GM18873 (cell line): ENCODE measurements at regions not wholly inside any gene's neighbourhood (a gene's known extent, or its start where the extent isn't known, plus 50 kb on each side); places are given as distances from the start of the nearest gene placed in this dataset.

ENCODE experiments used
- ATAC-seq: cut with Tn5 transposase; IDR thresholded peaks from one replicate; pipeline ENCODE4 v1.9.1; 2021; ENCODE audit warnings: mild to moderate bottlenecking, moderate library complexity, moderate number of reproducible peaks; ENCODE audit not compliant: unreplicated experiment, low FRiP score

DNA sequence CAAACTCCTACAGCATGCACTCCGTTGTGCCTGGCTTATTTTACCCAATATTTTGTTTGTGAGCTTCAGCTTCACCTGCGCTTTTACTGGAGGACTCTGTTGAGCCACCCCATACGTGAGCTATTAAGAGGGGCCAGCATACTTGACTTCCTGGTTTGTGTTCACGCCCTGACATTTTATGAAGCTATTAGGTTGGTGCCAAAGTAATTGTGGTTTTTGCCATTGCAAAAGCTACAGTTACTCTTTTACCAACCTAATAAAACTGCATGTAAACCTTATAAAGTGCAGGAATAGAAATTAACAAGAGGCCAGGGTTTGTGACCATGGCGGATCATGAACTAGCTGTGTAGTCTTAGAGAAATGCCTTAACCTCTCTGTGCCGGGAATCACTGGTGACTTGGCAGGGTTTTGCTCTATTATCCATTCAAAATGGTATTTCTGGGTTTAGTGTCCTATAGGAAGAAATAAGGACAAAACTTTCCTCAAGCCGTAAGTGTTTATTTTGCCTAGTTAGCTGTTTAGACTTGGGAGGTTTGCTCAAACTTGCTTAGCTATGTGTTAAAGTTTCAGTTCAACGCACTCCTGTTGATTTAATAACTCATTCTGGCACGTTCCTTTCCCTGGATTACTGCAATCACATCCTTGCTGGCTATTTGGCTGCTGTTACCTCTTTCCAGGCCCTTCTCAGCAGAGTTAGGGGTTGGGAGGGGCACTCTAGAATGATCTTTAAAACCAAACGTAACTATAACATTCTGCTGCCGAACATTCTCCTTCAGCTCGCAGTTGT lies 1027.6 kb downstream of the BCL11B start:
- ATAC-seq: no peak

DNA sequence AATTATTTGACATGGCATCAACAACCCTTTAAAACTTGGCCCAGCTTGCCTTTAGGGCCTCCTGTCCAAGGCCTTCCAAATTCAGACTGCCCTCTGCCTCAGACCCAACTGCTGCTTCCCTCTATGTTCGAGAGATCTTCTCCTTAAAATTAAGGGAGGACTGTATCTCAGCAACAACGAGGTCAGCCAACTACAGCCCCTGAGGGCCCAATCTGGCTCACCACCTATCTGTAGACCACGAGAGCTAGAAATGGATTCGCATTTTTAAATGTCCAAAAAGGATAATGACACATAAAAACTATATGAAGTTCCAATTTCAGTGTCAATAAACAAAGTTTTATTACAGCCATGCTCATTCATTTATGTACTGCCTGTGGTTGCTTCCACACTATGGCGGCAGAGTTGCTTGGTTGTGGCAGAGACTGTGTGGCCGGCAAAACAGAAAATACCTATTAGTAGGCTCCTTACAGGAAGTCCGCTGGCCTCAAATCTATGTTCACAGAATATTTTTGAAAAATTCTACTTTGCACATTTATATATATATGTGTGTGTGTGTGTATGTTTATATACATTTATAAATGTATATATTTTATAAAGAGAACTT lies 1026.9 kb downstream of the BCL11B start:
- ATAC-seq: no peak

DNA sequence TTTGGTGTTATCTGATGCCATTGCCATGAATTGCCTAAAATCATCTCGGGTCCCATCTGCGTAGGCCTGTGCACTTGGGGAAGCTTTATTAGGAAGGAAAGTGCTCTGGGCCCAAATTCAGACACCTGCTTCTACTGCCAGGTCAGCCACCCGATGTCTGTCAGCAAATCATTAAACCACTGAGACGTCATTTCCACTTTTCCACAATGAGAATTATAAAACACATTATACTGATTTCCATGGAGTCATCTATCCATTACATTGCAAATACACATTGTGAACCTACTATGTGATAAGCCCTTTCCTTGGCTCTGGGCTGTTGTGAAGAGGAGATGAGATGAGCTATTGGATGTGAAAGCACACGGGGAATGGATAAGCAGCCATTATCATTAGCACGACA lies 1022.9 kb downstream of the BCL11B start:
- no peak for ATAC-seq

GRCh38 chr14:98249476-98249875 lies 1022.5 kb downstream of the BCL11B start:
- ATAC-seq: no peak

GRCh38 chr14:98252820-98253219 lies 1019.2 kb downstream of the BCL11B start:
- ATAC-seq: no peak

- no peak for ATAC-seq
Observed at GRCh38 chr14:98259881-98260280, 1012.1 kb downstream of the BCL11B start.

- ATAC-seq: no peak
Observed at GRCh38 chr14:98262566-98262965, 1009.4 kb downstream of the BCL11B start.

- ATAC-seq: no peak
Observed at GRCh38 chr14:98269533-98269932, 1002.5 kb downstream of the BCL11B start.

DNA sequence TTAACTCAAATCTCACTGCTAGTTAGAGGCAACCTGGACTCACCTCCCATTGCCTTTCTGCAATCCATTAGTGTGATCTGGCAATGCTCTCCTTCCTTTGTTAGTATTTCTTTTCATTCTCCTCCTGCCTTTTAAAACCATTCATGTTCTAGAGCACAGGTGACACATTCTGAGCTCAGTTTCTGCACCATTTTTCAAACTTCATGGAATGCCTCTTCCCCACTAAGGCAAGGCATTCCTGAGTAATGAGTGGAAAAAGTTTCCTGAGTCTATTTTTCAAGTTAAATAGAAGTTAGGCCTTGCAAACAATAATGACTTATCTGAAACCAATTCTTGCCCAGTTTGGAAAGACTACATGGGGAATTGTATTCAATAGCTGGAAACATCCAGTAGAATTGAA lies 1001.8 kb downstream of the BCL11B start:
- no peak for ATAC-seq

GRCh38 chr14:98274596-98274995 lies 997.4 kb downstream of the BCL11B start:
- ATAC-seq: no peak

DNA sequence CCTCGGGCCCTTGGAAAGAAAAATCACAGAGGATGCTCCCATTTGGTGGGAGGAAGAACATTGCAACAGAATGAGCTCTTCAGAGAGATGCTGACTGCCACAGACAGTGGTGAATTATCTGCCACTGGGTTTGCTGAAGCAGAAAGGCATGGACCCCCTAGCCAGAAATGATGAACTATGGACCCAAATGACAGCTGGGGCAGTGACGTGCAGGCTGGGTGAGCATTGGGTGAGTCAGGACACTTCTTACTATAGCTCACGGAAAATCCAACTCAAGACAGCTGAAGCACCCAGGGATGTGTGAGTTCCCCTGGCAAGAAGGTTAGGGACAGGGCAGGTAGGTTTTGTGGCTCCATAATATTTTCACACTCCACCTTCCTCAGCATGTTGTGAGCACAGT lies 993.2 kb downstream of the BCL11B start:
- ATAC-seq: no peak

- no peak for ATAC-seq
Observed at GRCh38 chr14:98280436-98280835, 991.6 kb downstream of the BCL11B start.

GRCh38 chr14:98288825-98289224 lies 983.2 kb downstream of the BCL11B start:
- ATAC-seq: no peak

GRCh38 chr14:98290596-98290995 lies 981.4 kb downstream of the BCL11B start:
- no peak for ATAC-seq

- no peak for ATAC-seq
Observed at GRCh38 chr14:98292191-98292590, 979.8 kb downstream of the BCL11B start.

DNA sequence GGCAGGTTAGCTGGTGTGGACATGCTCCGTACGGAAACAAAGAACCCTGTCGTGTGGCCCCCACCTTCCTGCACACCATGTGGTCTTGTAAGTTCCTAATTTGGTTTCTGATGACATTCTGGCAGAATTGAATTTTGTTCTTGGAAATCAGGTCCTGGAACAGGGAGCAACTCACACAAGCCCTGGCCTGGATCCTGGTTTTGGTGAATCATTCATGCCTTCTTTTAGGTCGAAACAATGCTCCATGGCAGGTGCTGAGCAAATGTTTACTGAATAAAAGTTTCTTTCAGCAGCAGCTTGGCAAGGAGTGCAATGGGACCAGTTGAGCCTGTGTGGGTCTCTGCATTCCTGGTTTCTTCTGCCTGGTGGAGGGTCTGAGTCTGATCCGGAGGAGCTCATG lies 978.4 kb downstream of the BCL11B start:
- no peak for ATAC-seq

DNA sequence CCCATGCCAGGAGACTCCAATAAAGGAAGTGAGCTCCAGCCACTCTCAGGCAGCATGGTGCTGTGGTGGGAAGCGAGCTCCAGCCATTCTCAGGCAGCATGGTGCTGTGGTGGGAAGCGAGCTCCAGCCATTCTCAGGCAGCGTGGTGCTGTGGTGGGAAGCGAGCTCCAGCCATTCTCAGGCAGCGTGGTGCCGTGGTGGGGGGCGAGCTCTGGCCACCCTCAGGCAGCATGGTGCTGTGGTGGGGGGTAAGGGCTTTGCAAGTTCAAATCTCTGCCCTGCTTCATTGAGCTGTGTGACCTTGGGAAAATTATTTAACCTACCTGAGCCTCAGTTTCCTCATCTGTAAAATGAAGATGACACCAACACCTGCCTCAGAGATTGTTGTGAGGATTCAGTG lies 975.1 kb downstream of the BCL11B start:
- no peak for ATAC-seq

DNA sequence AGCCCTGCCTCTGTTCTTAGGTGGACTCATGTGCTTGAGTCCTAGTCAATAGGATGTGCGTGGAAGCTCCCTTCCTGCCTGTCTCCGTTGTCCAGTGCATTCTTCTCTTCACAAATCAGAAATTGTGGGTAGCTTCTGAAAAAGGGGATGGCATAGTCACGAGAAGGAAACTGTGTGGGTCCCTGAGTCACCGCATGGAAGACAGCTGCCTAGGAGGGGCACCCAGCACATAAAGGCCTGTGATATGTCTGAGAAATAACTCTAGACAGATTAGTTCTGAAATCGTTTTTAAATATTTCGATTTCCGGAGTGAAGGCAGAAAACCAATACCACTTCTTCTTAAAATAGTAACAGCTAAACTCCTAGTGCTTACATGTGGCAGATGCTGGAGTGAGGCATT lies 974.4 kb downstream of the BCL11B start:
- ATAC-seq: no peak

DNA sequence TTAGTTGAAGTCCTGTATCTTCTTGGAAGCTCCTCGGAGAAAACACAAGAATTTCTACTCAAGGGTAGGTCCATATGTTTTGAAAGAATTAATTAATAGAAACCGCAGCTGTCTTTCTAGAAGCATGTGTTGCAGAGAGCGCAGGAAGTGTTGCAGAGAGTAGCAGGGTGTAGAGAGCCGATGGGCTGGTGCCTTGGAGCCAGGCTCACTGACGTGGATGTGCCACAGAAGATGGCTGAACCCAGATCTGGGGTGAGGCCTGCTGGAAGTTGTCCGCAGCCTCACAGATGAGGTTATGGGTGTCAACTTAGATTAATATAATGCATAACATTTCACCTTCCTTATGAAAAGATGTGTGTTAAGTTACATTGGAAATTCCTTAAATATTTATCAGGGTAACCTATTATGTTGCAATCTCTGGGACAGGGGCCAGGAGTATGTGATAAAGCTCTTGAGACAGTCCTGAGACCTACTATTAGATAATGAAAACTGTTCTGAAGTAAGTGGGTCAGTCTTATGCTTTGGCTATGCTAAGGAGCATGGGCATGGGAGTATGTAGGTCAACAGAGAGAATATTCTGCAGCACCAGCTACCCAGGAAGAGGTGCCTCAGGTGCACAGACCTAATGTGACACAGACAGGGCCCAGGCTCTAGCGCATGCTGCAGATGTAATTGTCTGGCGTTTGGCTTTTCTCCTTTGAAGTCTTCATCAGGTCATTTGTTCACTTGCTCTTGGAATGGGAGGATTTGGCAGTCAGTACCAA lies 973.3 kb downstream of the BCL11B start:
- ATAC-seq: no peak

GRCh38 chr14:98301681-98302080 lies 970.3 kb downstream of the BCL11B start:
- ATAC-seq: no peak

- no peak for ATAC-seq
Observed at GRCh38 chr14:98304574-98304973, 967.4 kb downstream of the BCL11B start.

GRCh38 chr14:98309591-98309990 lies 962.4 kb downstream of the BCL11B start:
- no peak for ATAC-seq
